ENCODE measurements at regions not wholly inside any gene's neighbourhood (a gene's known extent, or its start where the extent isn't known, plus 50 kb on each side); places are given as distances from the start of the nearest gene placed in this dataset.

DNA sequence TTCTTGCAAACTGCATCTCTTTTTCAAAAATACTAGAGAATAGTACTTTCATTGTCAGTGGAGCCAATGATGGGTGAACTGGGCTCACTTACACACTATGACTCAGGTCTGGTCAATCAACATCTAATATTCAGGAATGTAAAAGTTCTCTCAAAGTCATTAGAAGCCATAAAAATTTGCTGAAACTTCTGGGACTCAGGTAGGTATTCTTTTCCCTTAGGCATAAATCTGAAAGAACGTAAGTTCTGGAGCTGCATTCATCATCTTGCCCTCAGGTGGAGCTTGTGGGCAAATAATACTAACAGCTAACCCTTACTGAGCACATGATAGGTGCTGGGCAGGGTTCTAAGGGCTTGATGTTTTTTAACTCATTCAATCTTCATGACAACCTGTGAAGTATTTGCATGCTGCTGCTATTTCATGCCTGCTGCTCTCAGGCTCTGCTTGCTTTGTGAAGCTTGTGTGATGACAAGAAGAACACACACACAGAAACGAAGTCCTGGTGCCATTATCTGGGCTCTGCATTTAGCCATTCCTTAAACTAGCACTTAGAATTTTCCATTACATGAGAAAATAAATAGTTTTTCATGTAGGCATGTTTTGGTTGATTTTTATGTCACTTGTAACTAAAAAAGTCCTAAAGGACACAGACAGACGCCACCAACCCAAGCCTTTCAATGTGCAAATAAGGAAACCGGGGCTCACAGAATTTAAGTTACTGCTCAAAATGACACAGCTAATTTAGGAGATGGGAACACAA is 394.2 kb upstream of the LYPLAL1 start:
- DNase-seq = no peak

GRCh38 chr1:218783131-218783530 is 390.5 kb upstream of the LYPLAL1 start:
- no peak for DNase-seq

DNA sequence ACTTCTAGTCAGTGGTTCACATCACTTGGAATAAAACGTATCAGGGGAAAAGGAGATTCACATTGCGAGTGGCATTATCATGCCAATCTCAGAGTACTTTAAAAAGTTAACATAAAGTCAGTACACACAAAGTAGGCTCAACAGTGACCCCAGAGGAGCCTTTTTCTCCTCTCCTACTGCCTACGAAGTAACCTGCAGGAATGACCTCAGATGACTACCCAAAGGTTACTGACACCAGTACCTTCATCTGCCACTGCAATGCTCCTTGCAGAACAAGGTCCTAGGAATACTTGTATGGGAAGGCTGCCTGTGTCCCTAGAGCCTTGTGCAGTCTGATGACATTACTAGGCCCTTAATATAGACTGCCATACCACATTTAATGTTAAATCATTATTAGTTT is 389.8 kb upstream of the LYPLAL1 start:
- DNase-seq = no peak

GRCh38 chr1:218785928-218786327 is 387.8 kb upstream of the LYPLAL1 start:
- no peak for DNase-seq

- DNase-seq = no peak
Measured at GRCh38 chr1:218787826-218788225, 385.9 kb upstream of the LYPLAL1 start.

- no peak for DNase-seq
Measured at GRCh38 chr1:218796773-218797172, 376.9 kb upstream of the LYPLAL1 start.

- DNase-seq = no peak
Measured at GRCh38 chr1:218802799-218803198, 370.9 kb upstream of the LYPLAL1 start.

- no peak for DNase-seq
Measured at GRCh38 chr1:218803351-218803997, 370.2 kb upstream of the LYPLAL1 start.

DNA sequence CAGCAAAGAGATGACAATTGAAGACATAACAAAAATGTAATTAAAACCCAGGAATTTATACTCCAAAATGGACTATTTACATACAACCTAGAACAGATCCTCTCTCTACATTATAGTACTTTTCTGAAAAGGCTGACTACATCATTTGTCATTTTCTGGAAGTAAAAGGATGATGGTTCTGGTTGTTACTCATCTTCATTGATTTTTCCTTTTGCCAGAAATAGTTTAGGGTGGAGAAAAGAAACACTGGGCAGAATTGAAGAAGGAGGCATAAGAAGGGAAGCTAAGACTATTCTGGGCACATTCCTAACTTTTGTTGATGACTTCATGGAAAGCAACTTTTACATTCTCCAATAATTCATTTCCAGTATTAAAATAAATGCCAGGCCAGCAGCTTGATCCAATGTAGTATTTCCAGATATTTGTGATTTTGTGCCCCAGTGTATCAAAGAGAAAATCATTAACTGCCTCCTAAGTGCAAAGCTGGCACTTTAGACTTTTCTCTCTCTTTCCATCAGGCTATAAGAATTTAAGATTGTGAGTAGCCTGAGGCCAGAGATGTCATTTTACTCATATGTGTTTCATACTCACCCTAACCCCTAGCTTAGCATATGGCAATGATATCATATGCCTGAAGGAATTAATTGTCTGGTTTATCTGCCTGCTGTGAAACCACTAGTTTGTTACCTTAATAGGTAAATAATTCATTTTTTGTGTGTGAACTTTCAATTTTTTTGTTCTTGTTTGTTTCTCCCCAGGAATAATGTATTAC is 369.5 kb upstream of the LYPLAL1 start:
- peak; percentile 75 for DNase-seq

- DNase-seq = no peak
Measured at GRCh38 chr1:218809061-218809460, 364.6 kb upstream of the LYPLAL1 start.

DNA sequence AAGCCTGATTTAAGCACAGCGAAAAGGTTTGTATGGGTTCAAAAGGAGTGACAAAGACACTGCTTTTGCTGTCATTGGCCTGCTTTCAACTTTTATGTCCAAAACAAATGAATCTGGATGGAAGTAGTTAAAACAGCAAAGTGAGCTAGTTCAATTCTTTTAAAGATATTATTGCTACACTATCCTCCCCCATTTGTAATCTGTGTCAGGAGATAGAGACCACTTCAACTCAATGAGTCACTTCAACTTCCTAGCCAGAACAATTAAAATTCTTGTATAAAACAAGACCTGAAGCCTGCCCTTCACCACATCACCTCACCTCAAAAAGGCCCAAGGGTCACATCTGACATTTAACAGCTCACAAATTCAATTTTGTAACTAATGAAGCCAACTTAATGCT is 364.1 kb upstream of the LYPLAL1 start:
- no peak for DNase-seq

- DNase-seq = no peak
Measured at GRCh38 chr1:218810306-218810705, 363.4 kb upstream of the LYPLAL1 start.

DNA sequence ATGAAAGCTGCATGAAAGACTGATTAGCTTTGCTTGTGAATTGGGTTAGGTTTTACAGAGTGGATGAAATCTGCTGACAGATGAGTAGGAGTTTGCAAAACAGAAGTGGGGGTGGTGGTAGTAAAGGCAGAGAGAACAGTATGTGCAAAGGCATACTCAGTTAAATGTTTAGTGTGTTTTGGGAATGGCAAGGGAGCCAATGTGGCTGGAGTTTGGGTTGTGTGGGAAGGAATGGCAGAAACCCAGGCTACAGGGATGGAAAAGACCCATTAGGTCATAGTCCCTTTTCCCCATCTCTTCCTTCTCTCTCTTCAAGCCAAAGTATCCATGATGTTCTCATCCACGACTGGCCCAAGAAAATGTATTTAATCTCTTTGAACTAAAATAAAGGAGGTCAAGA is 362.2 kb upstream of the LYPLAL1 start:
- no peak for DNase-seq

GRCh38 chr1:218812360-218812759 is 361.3 kb upstream of the LYPLAL1 start:
- no peak for DNase-seq

- peak; percentile 84 for DNase-seq
Measured at GRCh38 chr1:218813237-218813636, 360.4 kb upstream of the LYPLAL1 start.

DNA sequence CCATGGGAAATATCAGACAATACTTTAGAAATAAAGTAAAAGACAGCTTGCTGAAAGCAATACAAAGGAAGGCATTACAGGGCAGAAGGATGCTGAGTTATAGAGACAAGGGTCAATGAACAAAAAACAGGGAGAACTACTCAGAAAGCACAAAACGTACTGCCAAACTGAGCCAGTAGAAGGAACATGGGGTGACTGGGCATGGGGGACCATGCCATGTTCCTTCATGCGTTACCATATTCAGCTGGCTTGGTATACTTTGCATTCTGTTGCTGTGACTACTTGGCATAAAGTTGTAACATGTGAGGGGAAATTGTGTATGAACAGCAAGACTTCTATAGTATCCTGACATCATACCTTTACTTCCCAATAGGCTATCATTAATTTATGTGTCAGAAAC is 358.6 kb upstream of the LYPLAL1 start:
- DNase-seq = no peak

DNA sequence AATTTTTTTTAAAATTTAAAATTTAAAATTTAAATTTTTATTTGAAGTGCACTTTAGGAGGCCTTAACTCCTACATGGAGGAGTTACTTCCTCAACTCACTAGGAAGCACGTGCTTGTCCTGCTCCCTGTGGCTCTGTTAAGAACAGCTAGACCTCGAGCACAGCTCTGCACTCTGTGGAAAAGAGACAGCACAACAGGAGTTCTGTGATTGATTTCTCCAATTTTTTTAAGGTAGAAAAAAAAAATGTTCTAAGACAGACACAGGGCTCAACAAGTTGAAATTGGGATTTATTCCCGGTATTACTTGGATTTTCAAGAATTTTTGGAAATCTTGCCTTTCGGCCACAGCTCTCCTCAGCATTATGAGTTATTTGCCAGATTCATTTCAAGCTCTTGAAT is 356.6 kb upstream of the LYPLAL1 start:
- peak; percentile 23 for DNase-seq

DNA sequence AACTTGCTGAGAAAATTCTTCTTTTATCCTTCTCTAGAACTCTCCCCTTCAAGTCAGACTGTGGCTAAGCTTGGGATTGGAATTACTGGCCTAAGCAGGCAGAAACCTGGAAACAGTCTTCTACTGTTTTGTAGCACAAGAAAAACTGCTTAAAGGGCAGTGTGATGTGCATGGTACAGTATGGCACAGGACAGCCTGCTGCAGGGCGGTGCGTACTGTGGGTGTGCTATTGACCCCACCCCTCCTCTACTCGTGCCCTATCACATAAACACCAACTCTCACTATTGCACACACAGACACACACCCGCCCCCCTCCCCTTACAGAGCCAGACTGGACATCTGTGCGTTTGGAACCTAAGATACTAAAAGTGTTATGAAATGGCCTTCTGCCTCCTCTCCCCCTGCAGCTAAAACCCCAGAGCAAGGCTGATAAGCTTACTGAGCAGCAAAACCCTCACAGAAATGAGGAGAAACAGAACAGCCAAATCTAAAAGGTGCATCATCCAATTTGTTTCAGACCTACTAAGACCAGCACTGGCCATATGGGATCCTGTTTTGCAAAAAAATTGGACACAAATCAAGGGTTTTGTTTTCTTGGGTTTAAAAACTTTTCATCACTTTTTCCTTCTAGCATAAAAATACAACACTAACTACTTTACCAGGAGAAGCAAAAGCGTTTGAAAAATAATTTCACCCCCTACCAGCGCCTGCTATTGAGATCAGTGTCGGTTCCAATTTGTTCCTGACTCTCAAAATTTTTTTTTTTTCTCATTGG is 355.8 kb upstream of the LYPLAL1 start:
- DNase-seq = peak; percentile 27

GRCh38 chr1:218823291-218823900 is 350.3 kb upstream of the LYPLAL1 start:
- no peak for DNase-seq

GRCh38 chr1:218827486-218827885 is 346.2 kb upstream of the LYPLAL1 start:
- DNase-seq = no peak

DNA sequence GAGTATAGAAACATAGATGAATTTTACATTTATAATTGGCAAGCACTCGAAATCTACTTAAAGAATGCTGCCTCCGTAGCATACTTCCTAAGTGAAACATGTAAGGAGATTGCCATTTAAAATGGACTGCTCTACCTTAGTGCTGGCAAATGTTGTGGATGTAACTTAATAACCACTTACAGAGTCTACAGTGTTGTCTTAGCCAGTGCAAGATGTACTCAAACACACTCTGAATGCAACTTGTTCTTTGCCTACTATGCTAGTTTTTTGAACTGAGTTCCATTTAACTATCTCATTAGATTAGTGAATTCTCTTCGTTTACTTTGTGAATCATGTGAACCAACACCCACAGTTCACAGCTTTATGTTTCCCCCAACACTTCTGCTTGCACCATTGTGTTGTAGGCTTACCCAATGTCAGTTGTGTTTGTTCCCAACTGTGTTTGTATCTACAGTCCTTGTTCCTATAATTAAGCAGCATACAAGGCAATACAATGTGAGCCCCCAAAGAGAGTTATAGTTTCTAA is 345.5 kb upstream of the LYPLAL1 start:
- DNase-seq = peak; percentile 57

DNA sequence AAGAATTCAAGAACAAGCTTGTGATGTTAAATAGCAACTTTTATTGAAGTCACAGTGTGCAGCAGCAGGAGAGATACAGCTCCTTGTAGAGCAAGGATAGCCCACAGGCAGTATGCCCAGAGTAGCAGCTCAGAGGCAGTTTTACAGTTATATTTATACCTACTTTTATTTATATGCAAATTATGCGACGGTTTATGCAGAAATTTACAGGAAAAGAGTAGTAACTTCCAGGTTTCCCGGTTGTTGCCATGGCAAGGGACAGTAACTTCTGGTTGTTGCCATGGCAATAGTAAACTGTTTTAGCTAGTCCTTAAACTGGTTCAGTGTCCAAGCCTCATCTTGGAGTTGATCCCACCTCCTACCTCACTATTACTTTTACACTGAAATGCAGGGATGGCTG is 344.6 kb upstream of the LYPLAL1 start:
- DNase-seq = no peak
